Lower leg skin (tissue), 4 donors: ENCODE measurements at regions not wholly inside any gene's neighbourhood (a gene's known extent, or its start where the extent isn't known, plus 50 kb on each side); places are given as distances from the start of the nearest gene placed in this dataset.

ENCODE experiments used
- DNase-seq, 2 donors: peaks; one replicate each; pipeline ENCODE4 v3.0.0-alpha.2; 2019; ENCODE audit warnings: low spot score in 2 of 2
- H3K4me3 ChIP-seq: fragments of 200-600 bp; sonication (generic); 2 replicates; pipeline ENCODE4 v1.5.1; 2017; ENCODE audit warnings: mild to moderate bottlenecking, low read depth; ENCODE audit not compliant: poor library complexity, severe bottlenecking
- CTCF ChIP-seq, 3 donors: fragments of 450-650 bp; IDR thresholded peaks; one replicate each; pipeline ENCODE4 v1.5.1; 2016; ENCODE audit warnings: antibody characterized with exemption in 3 of 3, mild to moderate bottlenecking in 3 of 3, moderate library complexity in 2 of 3
- POLR2A ChIP-seq, 2 donors: fragments of 450-650 bp; IDR thresholded peaks; one replicate each; pipeline ENCODE4 v1.6.1; 2016 to 2017; ENCODE audit warnings: antibody characterized with exemption in 2 of 2, mild to moderate bottlenecking in 1 of 2, moderate library complexity in 1 of 2
- WGBS, 2 donors: methylation state at CpG; one replicate each; pipeline ENCODE4 v1.1.5; 2018; 5-methylcytosine and 5-hydroxymethylcytosine counted together
- intact Hi-C: fragments of 100-400 bp; cut with DNase I; formaldehyde crosslinking; loops from one replicate; pipeline ENCODE4 v1.15.0; 2023; ENCODE audit warnings: low total_unique reads

GRCh38 chr18:45119876-45120275 is 439.2 kb downstream of the SETBP1 start:
- intact Hi-C loops: no loop called here
- TF ChIP-seq CTCF (IDR thresholded peaks at IDR 0.05): no peak
- no peak for TF ChIP-seq POLR2A (IDR thresholded peaks at IDR 0.05)
- H3K4me3 ChIP-seq: no peak overlapping the region
- DNase-seq: no peak
- 60 to 62% methylated on average over 3 of the region's 3 CpGs for WGBS, 2 donors

- TF ChIP-seq POLR2A (IDR thresholded peaks at IDR 0.05): no peak
- no peak for TF ChIP-seq CTCF (IDR thresholded peaks at IDR 0.05)
- intact Hi-C loops: no loop called here
- WGBS, 2 donors: 92 to 100% methylated on average over 1 of the region's 1 CpG
- no peak for DNase-seq
- no peak overlapping the region for H3K4me3 ChIP-seq
Measured at GRCh38 chr18:45121146-45121545, 440.5 kb downstream of the SETBP1 start.

DNA sequence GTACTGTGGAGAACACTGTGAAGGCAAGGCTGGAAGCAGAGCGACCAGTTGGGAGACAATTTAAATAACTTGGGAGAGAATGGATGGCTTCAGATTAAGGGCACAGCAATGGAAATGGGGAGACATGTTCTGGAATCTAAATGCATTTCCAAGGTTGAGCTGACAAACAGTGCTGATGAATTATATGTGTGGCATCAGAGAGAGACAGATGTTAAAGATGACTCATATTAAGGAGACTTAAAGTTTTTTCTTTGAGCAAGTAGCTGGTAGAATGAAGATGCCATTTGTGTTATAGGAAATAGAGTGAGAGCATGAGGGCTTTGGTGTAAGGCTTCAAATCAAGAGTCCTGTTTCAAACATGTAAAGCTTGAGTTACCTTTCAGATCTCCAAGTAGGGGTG is 441.8 kb downstream of the SETBP1 start:
- WGBS, 2 donors: 96% methylated on average over 1 of the region's 1 CpG
- intact Hi-C loops: no loop called here

DNA sequence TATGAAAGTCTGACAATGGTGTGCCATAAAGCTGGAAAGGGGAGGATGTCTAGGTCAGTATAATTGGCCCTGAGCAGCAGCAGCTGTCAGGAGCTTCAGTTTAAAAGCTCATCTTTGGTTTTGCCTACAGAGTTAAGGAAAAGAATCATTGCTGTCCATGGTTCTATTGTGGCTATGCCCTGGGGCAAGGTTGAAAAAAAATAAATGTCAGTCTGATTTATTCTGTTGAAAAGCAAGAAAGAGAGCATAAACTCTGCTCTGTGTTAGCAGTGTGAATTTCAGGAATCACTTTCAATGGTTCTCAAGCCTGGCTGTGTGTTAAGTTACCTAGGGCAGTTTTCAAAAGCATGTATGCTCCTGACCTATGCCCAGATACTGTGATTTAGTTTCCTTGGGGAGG is 446.7 kb downstream of the SETBP1 start:
- no peak for TF ChIP-seq CTCF (IDR thresholded peaks at IDR 0.05)
- TF ChIP-seq POLR2A (IDR thresholded peaks at IDR 0.05): no peak
- no peak overlapping the region for H3K4me3 ChIP-seq
- intact Hi-C loops: no loop called here
- DNase-seq: no peak

More for the DNA sequence above, 441.8 kb downstream of the SETBP1 start:
- DNase-seq: no peak
- H3K4me3 ChIP-seq: no peak overlapping the region
- TF ChIP-seq CTCF (IDR thresholded peaks at IDR 0.05) (no peak), POLR2A (IDR thresholded peaks at IDR 0.05) (no peak)

DNA sequence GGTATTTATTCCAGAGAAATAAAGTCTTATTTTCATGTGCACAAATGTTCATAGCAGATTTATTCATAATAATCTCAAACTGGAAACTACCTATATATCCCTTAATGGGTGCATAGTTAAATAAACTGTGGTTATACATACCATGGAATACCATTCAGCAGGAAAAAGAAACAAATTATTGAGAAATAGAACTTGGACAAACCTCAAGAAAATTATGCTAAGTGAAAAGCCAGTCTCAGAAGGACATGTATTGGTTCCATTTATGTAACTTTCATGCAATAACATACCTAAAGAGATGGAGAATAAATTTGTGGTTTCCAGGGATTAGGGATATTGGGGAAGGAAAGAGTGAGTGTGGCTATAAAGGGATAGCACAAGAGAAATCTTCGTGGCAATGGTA is 452.6 kb downstream of the SETBP1 start:
- no peak for DNase-seq
- TF ChIP-seq CTCF (IDR thresholded peaks at IDR 0.05): no peak
- TF ChIP-seq POLR2A (IDR thresholded peaks at IDR 0.05): no peak
- no peak overlapping the region for H3K4me3 ChIP-seq
- 86 to 91% methylated on average over 1 of the region's 1 CpG for WGBS, 2 donors
- intact Hi-C loops: no loop called here

DNA sequence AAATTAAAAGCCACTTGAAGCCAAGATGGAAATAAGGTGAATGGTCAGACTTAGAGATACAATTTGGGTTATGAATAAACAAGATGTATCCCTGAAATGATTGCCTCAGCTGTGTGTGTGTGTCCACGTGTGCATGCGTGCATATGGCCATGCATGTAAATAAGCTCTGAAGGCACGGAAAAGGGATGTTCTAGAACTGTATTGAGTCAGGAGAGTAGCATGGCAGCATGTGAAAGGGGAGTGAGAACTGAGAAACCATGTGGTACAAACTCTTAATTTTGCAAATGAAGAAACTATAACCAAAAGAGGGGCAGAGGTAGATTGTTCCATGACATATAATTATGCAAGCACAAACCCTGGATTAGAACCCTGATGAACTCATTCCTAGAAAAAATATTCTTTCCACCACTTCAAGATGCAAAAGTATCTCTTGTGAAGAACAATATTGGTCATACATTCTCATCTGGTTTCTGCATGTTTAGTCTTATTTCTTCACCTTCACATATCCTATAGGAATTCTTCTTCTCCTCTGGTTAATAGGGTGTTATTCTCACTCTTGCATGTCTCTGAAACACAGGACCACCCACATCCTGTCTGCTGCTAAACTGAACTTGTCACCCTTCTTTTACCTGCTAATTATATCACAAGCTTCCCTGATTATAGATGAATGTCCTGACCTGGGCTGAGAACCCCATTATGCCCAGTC is 455.8 kb downstream of the SETBP1 start:
- no peak for DNase-seq
- no peak for TF ChIP-seq POLR2A (IDR thresholded peaks at IDR 0.05)
- no peak for TF ChIP-seq CTCF (IDR thresholded peaks at IDR 0.05)
- H3K4me3 ChIP-seq: no peak overlapping the region
- intact Hi-C loops: no loop called here
- 92 to 94% methylated on average over 3 of the region's 3 CpGs for WGBS, 2 donors
